ENCODE measurements at regions not wholly inside any gene's neighbourhood (a gene's known extent, or its start where the extent isn't known, plus 50 kb on each side); places are given as distances from the start of the nearest gene placed in this dataset.

DNA sequence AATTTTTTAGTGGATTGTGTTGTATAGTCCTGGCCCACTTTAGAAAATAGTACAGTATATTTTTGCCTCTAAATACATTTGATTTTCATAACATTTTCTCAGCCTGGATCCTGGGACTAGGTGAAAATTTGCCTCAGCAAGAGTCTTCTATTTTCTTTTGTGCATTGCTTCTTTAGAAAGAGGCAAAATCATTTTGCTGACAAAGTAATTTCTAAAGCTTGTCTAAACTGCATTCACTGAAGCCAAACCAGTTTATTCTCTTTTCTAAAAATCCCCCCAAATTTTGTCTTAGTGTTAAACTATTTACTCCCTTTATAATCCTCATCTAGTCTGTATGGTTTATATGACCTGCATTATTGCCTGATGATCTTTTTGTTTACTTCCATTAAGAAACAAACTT lies 326.3 kb downstream of the C4orf33 start:
- ChIA-PET POLR2A (ENCODE audit: low non-redundant PET) (no interaction called here), CTCF (no interaction called here)
- no peak overlapping the region for H3K27ac ChIP-seq (ENCODE audit: low read depth, low read length, poor library complexity, severe bottlenecking)
- DNase-seq (ENCODE audit: low spot score), result no peak
- no peaks in the 10 kb centered on the region for H3K27me3 ChIP-seq (replicated peaks; ENCODE audit: insufficient read depth, low read depth, low read length, poor library complexity)
- no peaks in the 10 kb centered on the region for H3K4me1 ChIP-seq (ENCODE audit: insufficient read depth, low read length, poor library complexity, severe bottlenecking)
- intact Hi-C loops (cut with micrococcal nuclease; ENCODE audit: unreplicated experiment), result no loop called here
- no peak for TF ChIP-seq EZH2 (IDR thresholded peaks at IDR 0.05; ENCODE audit: borderline replicate concordance, low read depth, low read length, poor library complexity, severe bottlenecking)
- TF ChIP-seq CTCF (conservative IDR thresholded peaks at IDR 0.05; ENCODE audit: low read depth, low read length), result no peak
- no TSS peak for BruUV-seq (replicated peaks)
- H3K36me3 ChIP-seq (ENCODE audit: insufficient read depth, low read length, poor library complexity, severe bottlenecking), result no peaks in the 10 kb centered on the region
- H3K9me3 ChIP-seq (ENCODE audit: low read depth, low read length, poor library complexity, severe bottlenecking), result no peaks in the 10 kb centered on the region
- H3K4me3 ChIP-seq (ENCODE audit: low read depth, low read length, poor library complexity, severe bottlenecking), result no peak overlapping the region

DNA sequence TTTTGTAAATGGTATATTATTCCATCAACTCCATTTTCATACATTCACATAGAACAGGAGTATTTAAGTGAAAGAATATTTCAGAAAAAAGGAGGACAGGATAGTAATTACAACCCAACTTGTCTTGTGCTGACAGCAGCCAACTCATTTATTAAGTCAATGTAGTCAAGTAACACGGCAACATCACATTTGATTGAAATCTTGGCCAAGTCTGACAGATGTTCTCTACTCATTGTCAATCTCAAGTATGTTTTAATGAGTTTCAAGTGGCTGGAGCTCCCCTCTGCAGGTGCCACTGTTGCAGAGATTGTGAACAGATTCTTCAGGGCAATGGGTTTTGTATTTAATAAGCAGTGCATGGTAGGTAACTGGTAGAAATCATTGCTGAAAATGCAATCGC lies 332.5 kb downstream of the C4orf33 start:
- no peak for DNase-seq (ENCODE audit: low spot score)
- Histone ChIP-seq H3K4me1 (ENCODE audit: insufficient read depth, low read length, poor library complexity, severe bottlenecking) (peaks cover 18% of the 10 kb centered on the region), H3K27me3 (replicated peaks; ENCODE audit: insufficient read depth, low read depth, low read length, poor library complexity) (no peaks in the 10 kb centered on the region), H3K4me3 (ENCODE audit: low read depth, low read length, poor library complexity, severe bottlenecking) (no peak overlapping the region), H3K36me3 (ENCODE audit: insufficient read depth, low read length, poor library complexity, severe bottlenecking) (no peaks in the 10 kb centered on the region), H3K9me3 (ENCODE audit: low read depth, low read length, poor library complexity, severe bottlenecking) (no peaks in the 10 kb centered on the region), H3K27ac (ENCODE audit: low read depth, low read length, poor library complexity, severe bottlenecking) (no peak overlapping the region)
- intact Hi-C loops (cut with micrococcal nuclease; ENCODE audit: unreplicated experiment), result no loop called here
- BruUV-seq (replicated peaks), result no TSS peak
- POLR2A ChIA-PET (ENCODE audit: low non-redundant PET), result no interaction called here
- TF ChIP-seq EZH2 (IDR thresholded peaks at IDR 0.05; ENCODE audit: borderline replicate concordance, low read depth, low read length, poor library complexity, severe bottlenecking), result no peak
- TF ChIP-seq CTCF (conservative IDR thresholded peaks at IDR 0.05; ENCODE audit: low read depth, low read length), result no peak
- CTCF ChIA-PET, result no interaction called here

DNA sequence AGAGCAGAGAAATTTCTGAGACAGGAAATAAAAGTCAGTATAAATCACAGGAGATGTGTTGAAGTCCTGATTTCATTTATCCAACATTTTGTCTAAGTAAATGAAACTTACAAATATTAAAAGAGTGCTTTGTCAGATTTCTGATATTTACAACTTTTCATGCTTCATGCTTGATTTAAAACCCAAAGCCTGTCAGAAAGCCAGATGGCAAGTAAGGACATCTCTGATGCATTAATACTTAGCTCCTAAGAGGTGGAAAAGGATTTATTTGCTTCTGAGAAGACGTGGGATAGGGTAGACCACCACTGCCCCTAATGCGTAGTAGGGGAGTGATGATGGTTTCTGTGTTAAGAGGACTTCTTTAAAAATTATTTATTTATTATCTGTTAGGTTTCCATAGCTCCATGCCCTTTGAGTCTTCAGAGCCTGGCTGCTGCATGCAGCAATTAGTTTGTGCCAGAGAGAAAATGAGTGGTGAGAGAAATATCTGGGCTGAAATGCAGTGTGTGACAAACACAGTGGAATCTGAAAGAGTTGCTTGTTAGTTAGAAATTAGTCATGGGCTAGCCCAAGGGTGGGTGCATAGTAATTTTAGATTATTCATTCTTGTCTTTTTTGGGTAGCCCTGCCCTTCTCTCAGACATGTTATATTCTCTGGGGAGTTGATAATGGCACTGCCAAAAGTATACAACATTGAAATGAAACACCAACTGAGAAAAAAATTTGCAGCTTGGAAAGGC lies 333.8 kb downstream of the C4orf33 start:
- Histone ChIP-seq H3K27me3 (replicated peaks; ENCODE audit: insufficient read depth, low read depth, low read length, poor library complexity) (no peaks in the 10 kb centered on the region), H3K9me3 (ENCODE audit: low read depth, low read length, poor library complexity, severe bottlenecking) (no peaks in the 10 kb centered on the region), H3K27ac (ENCODE audit: low read depth, low read length, poor library complexity, severe bottlenecking) (peak overlapping the region; percentile 12), H3K36me3 (ENCODE audit: insufficient read depth, low read length, poor library complexity, severe bottlenecking) (no peaks in the 10 kb centered on the region), H3K4me1 (ENCODE audit: insufficient read depth, low read length, poor library complexity, severe bottlenecking) (peaks cover 18% of the 10 kb centered on the region), H3K4me3 (ENCODE audit: low read depth, low read length, poor library complexity, severe bottlenecking) (no peak overlapping the region)
- ChIA-PET POLR2A (ENCODE audit: low non-redundant PET) (no interaction called here), CTCF (no interaction called here)
- no peak for TF ChIP-seq EZH2 (IDR thresholded peaks at IDR 0.05; ENCODE audit: borderline replicate concordance, low read depth, low read length, poor library complexity, severe bottlenecking)
- TF ChIP-seq CTCF (conservative IDR thresholded peaks at IDR 0.05; ENCODE audit: low read depth, low read length), result no peak
- no TSS peak for BruUV-seq (replicated peaks)
- peak; percentile 15 for DNase-seq (ENCODE audit: low spot score)
- intact Hi-C loops (cut with micrococcal nuclease; ENCODE audit: unreplicated experiment), result no loop called here

All from A673 (cell line).